BE2C (cell line): ENCODE measurements at regions not wholly inside any gene's neighbourhood (a gene's known extent, or its start where the extent isn't known, plus 50 kb on each side); places are given as distances from the start of the nearest gene placed in this dataset.

Experiments
- DNase-seq: peaks from one replicate; pipeline ENCODE4 v3.0.0-alpha.2; 2020
- H3K27me3 ChIP-seq: fragments of 250-450 bp; sonication (Bioruptor Pico); 2 replicates; pipeline ENCODE4 v1.5.1; 2020; ENCODE audit warnings: mild to moderate bottlenecking
- H3K36me3 ChIP-seq: fragments of 250-450 bp; sonication (Bioruptor Pico); 2 replicates; pipeline ENCODE4 v1.5.1; 2020; ENCODE audit warnings: mild to moderate bottlenecking
- H3K4me1 ChIP-seq: fragments of 250-450 bp; sonication (Bioruptor Pico); 2 replicates; pipeline ENCODE4 v1.5.1; 2020
- H3K4me3 ChIP-seq: 2 replicates; pipeline ENCODE4 v1.5.1; 2011; ENCODE audit warnings: low read depth, low read length
- H3K9me3 ChIP-seq: fragments of 250-450 bp; sonication (Bioruptor Pico); 2 replicates; pipeline ENCODE4 v1.5.1; 2020
- CTCF ChIP-seq: IDR thresholded peaks from 2 replicates; pipeline ENCODE4 v1.5.1; 2012; ENCODE audit warnings: mild to moderate bottlenecking, low read depth, low read length

- TF ChIP-seq CTCF = no peak
- Histone ChIP-seq H3K36me3 (no peaks in the 10 kb centered on the region), H3K9me3 (peaks cover 6% of the 10 kb centered on the region; the same call in 1 of the 2 replicates), H3K4me3 (no peak overlapping the region), H3K27me3 (no peaks in the 10 kb centered on the region), H3K4me1 (no peaks in the 10 kb centered on the region)
- DNase-seq = no peak
Observed at GRCh38 chr22:48633996-48634836, 1193.5 kb downstream of the BRD1 start.

- DNase-seq = no peak
- H3K27me3 ChIP-seq = no peaks in the 10 kb centered on the region
- TF ChIP-seq CTCF = no peak
- no peaks in the 10 kb centered on the region for H3K36me3 ChIP-seq
- H3K4me3 ChIP-seq = no peak overlapping the region
- H3K9me3 ChIP-seq = peaks cover 3% of the 10 kb centered on the region; the same call in 1 of the 2 replicates
- H3K4me1 ChIP-seq = no peaks in the 10 kb centered on the region
Observed at GRCh38 chr22:48632646-48633246, 1194.9 kb downstream of the BRD1 start.

GRCh38 chr22:48631288-48631863 lies 1196.3 kb downstream of the BRD1 start:
- Histone ChIP-seq H3K4me3 (no peak overlapping the region), H3K4me1 (no peaks in the 10 kb centered on the region), H3K9me3 (peaks cover 3% of the 10 kb centered on the region; the same call in 1 of the 2 replicates), H3K36me3 (no peaks in the 10 kb centered on the region), H3K27me3 (no peaks in the 10 kb centered on the region)
- DNase-seq = no peak
- TF ChIP-seq CTCF = no peak

- no peak for DNase-seq
- H3K36me3 ChIP-seq = no peaks in the 10 kb centered on the region
- peaks cover 3% of the 10 kb centered on the region; the same call in 1 of the 2 replicates for H3K9me3 ChIP-seq
- no peaks in the 10 kb centered on the region for H3K4me1 ChIP-seq
- H3K27me3 ChIP-seq = no peaks in the 10 kb centered on the region
- H3K4me3 ChIP-seq = no peak overlapping the region
- TF ChIP-seq CTCF = no peak
Observed at GRCh38 chr22:48630848-48631247, 1196.8 kb downstream of the BRD1 start.

- DNase-seq = no peak
- Histone ChIP-seq H3K27me3 (no peaks in the 10 kb centered on the region), H3K36me3 (no peaks in the 10 kb centered on the region), H3K4me3 (no peak overlapping the region), H3K9me3 (peaks cover 3% of the 10 kb centered on the region; the same call in 1 of the 2 replicates), H3K4me1 (no peaks in the 10 kb centered on the region)
- no peak for TF ChIP-seq CTCF
Observed at GRCh38 chr22:48630433-48630754, 1197.3 kb downstream of the BRD1 start.
